T1000 (cell line): ENCODE measurements at regions not wholly inside any gene's neighbourhood (a gene's known extent, or its start where the extent isn't known, plus 50 kb on each side); places are given as distances from the start of the nearest gene placed in this dataset.

Source experiments
- DNase-seq: peaks from one replicate; lab custom pipeline; 2025; ENCODE audit warnings: mixed read lengths; lab: John Stamatoyannopoulos, UW

GRCh38 chr12:66852091-66852490, 173.2 kb upstream of the GRIP1 start:
- no peak for DNase-seq

GRCh38 chr12:66852765-66853164, 173.9 kb upstream of the GRIP1 start:
- DNase-seq = no peak

- no peak for DNase-seq
These were observed 181.0 kb upstream of the GRIP1 start for GRCh38 chr12:66859751-66860440.

GRCh38 chr12:66860752-66861750, 182.2 kb upstream of the GRIP1 start:
- peak; percentile 22 for DNase-seq

- DNase-seq = no peak
These were observed 183.6 kb upstream of the GRIP1 start for GRCh38 chr12:66862356-66862985.

- no peak for DNase-seq
These were observed 184.4 kb upstream of the GRIP1 start for GRCh38 chr12:66863276-66863675.

GRCh38 chr12:66877925-66878324, 199.0 kb upstream of the GRIP1 start:
- DNase-seq = no peak

- DNase-seq = no peak
These were observed 200.5 kb upstream of the GRIP1 start for GRCh38 chr12:66879409-66879808.

- DNase-seq = no peak
These were observed 202.5 kb upstream of the GRIP1 start for GRCh38 chr12:66881386-66881785.

- DNase-seq = no peak
These were observed 205.2 kb upstream of the GRIP1 start for GRCh38 chr12:66884091-66884490.

- no peak for DNase-seq
These were observed 206.4 kb upstream of the GRIP1 start for GRCh38 chr12:66885115-66885875.

- DNase-seq = no peak
These were observed 217.9 kb upstream of the GRIP1 start for GRCh38 chr12:66896797-66897196.

- no peak for DNase-seq
These were observed 220.0 kb upstream of the GRIP1 start for GRCh38 chr12:66898700-66899469.

GRCh38 chr12:66899588-66899987, 220.7 kb upstream of the GRIP1 start:
- DNase-seq = no peak

GRCh38 chr12:66900616-66901015, 221.7 kb upstream of the GRIP1 start:
- DNase-seq = no peak

GRCh38 chr12:66901138-66901932, 222.5 kb upstream of the GRIP1 start:
- DNase-seq = no peak

- no peak for DNase-seq
These were observed 223.1 kb upstream of the GRIP1 start for GRCh38 chr12:66902020-66902419.

- DNase-seq = no peak
These were observed 225.0 kb upstream of the GRIP1 start for GRCh38 chr12:66903782-66904396.

- DNase-seq = no peak
These were observed 226.3 kb upstream of the GRIP1 start for GRCh38 chr12:66905201-66905600.
